D721Med (cell line): ENCODE measurements at regions not wholly inside any gene's neighbourhood (a gene's known extent, or its start where the extent isn't known, plus 50 kb on each side); places are given as distances from the start of the nearest gene placed in this dataset.

Experiments used
- DNase-seq: peaks from one replicate; pipeline ENCODE4 v3.0.0; 2011; ENCODE audit warnings: low spot score; ENCODE audit not compliant: insufficient read length
- FAIRE-seq: peaks from 2 replicates; lab custom pipeline; 2011; peaks lifted over from hg19 to GRCh38; lab: Jason Lieb, UNC
- TF ChIP-seq, protein P1 (sequence below): IDR thresholded peaks from 2 replicates; pipeline ENCODE4 v1.5.1; 2012; ENCODE audit warnings: mild to moderate bottlenecking, control low read depth; ENCODE audit not compliant: insufficient read depth; ENCODE audit errors: missing control alignments

GRCh38 chr13:109348519-109349258 is 437.7 kb downstream of the IRS2 start:
- no peak for FAIRE-seq
- no peak for DNase-seq
- TF ChIP-seq, protein P1, sequence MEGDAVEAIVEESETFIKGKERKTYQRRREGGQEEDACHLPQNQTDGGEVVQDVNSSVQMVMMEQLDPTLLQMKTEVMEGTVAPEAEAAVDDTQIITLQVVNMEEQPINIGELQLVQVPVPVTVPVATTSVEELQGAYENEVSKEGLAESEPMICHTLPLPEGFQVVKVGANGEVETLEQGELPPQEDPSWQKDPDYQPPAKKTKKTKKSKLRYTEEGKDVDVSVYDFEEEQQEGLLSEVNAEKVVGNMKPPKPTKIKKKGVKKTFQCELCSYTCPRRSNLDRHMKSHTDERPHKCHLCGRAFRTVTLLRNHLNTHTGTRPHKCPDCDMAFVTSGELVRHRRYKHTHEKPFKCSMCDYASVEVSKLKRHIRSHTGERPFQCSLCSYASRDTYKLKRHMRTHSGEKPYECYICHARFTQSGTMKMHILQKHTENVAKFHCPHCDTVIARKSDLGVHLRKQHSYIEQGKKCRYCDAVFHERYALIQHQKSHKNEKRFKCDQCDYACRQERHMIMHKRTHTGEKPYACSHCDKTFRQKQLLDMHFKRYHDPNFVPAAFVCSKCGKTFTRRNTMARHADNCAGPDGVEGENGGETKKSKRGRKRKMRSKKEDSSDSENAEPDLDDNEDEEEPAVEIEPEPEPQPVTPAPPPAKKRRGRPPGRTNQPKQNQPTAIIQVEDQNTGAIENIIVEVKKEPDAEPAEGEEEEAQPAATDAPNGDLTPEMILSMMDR: no peak

GRCh38 chr13:109346060-109346459 is 440.3 kb downstream of the IRS2 start:
- DNase-seq (no peak), FAIRE-seq (no peak)
- TF ChIP-seq, protein P1: no peak

DNA sequence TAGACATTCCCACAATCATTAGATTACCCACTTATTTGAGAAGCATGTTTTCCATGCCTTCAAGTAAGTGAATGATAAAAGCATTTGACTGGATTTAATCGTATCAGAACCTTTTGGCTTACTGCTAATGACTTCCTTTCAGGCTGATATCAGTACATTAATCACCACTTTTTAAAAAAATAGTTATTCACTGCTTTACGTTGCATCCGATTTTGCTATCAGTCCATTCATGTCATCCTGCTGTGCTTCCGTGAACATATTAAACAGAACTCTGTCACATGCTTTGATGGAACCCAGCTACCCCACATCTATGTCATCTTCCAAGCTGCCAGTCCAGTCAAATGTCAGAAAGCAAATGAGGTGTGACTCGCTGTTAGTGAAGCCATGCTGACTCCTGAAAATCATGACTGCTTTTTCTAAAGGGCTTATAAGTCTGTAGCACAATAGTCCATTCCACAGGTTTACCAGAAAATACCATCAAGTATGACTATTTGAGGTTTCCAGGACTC is 440.9 kb downstream of the IRS2 start:
- DNase-seq (no peak), FAIRE-seq (no peak)
- TF ChIP-seq, protein P1: no peak

DNA sequence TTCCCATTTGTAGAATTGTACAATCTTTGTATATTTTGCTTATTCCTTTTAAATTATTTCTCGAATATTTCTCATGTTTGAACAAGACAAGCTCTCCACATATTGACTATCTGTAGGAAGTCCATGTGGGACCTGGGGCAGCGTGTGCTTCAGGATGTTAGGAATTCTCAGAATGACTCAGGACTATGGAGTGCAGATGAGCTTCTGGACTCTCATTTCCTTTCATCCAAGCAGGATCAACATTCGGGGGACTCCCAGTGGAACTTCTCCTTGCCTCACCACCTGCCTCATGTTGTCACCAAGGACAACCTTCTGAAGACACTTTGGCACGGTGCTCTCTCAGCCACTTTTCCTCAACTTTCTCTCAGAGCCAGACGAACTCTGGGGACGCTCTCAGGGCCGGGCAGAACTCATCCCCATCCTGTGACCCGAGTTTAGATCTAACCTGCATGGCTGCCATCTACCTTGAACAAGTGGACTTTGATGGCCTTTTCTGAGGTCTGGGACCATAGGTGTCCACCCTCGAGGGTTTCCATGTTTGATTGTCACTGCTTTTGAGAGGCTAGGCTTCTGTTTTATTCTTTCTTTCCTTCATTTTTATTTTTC is 441.7 kb downstream of the IRS2 start:
- TF ChIP-seq, protein P1: no peak
- FAIRE-seq: no peak
- DNase-seq: no peak

- DNase-seq (no peak), FAIRE-seq (no peak)
- TF ChIP-seq, protein P1: no peak
These were observed 449.7 kb downstream of the IRS2 start for GRCh38 chr13:109336730-109337129.

GRCh38 chr13:109333893-109334651 is 452.3 kb downstream of the IRS2 start:
- FAIRE-seq (no peak), DNase-seq (no peak)
- TF ChIP-seq, protein P1: no peak
